ENCODE measurements at regions not wholly inside any gene's neighbourhood (a gene's known extent, or its start where the extent isn't known, plus 50 kb on each side); places are given as distances from the start of the nearest gene placed in this dataset.
A peak's percentile ranks its signal among the peaks of the same experiment; 100 is the strongest.
"Not testable (repeated sequence)": the region's sequence is repeated elsewhere in the genome, so short reads cannot be mapped to it uniquely, and the experiment has no call there.

DNA sequence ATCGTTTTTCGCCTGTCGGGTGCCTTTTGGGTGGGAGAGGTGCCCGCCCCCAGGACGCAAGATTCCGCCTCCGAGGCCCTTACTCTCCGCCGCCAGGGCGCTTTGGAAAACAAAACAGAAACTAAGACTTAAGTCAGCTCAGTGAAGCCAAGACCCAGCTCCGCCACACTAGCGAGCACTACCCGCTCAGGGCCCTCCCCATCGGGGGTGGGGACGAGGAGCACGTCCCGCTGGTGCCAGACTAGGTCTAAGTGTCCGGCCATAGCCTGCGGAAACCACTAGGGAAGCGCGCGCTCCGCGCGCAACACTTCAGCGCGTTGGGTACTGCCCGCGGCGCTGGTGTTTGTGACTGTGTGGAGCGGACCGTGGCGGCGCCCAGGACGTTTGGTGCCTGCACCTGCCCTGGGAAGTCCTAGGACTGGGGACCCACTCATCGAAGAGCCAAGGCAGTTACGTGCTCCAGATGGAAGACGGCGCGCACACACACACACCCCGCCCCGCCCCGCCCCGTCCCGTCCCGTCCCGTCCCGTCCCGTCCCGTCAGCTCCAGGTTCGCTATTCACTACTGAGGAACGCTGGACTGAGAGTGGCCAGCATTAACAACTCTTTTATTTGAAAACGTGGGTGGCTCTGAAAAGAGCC lies 57.6 kb upstream of the BOLA1 start:
- H3K4me3 ChIP-seq (ENCODE audit: low read depth, low read length, poor library complexity, severe bottlenecking); BruUV-seq (replicated peaks); H3K27ac ChIP-seq (ENCODE audit: low read depth, low read length, poor library complexity, severe bottlenecking); H3K4me2 ChIP-seq (ENCODE audit: low read length); POLR2A ChIA-PET; DNase-seq (ENCODE audit: low spot score); intact Hi-C loops (cut with micrococcal nuclease; ENCODE audit: unreplicated experiment); H3K9me3 ChIP-seq (ENCODE audit: low read length); CTCF ChIA-PET (ENCODE audit: unreplicated experiment); H3K9me2 ChIP-seq (ENCODE audit: insufficient read depth, low read length); H2AFZ ChIP-seq (ENCODE audit: low read length); H4K20me1 ChIP-seq (ENCODE audit: insufficient read depth, low read length): not testable (repeated sequence)
- Histone ChIP-seq H3K4me1 (ENCODE audit: insufficient read depth, low read length, poor library complexity, severe bottlenecking) (peaks cover 18% of the 10 kb centered on the region), H3K79me2 (ENCODE audit: insufficient read depth, low read depth, low read length) (peaks cover 35% of the 10 kb centered on the region), H3K36me3 (ENCODE audit: insufficient read depth, low read length) (peaks cover 30% of the 10 kb centered on the region)

DNA sequence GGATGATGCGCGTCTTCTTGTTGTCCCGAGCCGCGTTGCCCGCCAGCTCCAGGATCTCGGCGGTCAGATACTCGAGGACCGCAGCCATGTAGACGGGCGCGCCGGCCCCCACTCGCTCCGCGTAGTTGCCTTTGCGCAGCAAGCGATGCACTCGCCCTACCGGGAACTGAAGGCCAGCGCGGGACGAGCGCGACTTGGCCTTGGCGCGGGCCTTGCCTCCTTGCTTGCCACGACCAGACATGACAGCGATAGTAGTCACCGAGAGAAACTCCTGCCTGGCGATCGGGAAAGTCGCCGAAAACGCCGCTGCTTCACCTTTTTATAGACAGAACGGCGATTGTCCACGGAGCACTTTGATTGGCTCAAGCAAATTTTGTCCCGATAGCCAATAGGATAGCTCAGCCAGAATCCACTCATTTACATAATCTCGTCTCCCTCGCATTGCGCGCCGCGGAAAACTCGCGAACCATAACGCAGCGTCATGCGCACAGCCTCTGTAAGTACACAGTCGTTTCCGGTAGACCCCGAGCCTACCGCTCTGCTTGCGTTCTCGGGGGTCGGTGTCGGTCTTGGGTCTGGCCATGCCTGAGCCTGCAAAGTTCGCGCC lies 56.8 kb upstream of the BOLA1 start:
- H3K36me3 ChIP-seq (ENCODE audit: insufficient read depth, low read length), result peaks cover 38% of the 10 kb centered on the region
- peaks cover 43% of the 10 kb centered on the region for H3K79me2 ChIP-seq (ENCODE audit: insufficient read depth, low read depth, low read length)
- H3K9me2 ChIP-seq (ENCODE audit: insufficient read depth, low read length); H2AFZ ChIP-seq (ENCODE audit: low read length); CTCF ChIA-PET (ENCODE audit: unreplicated experiment); H3K4me3 ChIP-seq (ENCODE audit: low read depth, low read length, poor library complexity, severe bottlenecking); H3K4me2 ChIP-seq (ENCODE audit: low read length); H3K9me3 ChIP-seq (ENCODE audit: low read length); H4K20me1 ChIP-seq (ENCODE audit: insufficient read depth, low read length); DNase-seq (ENCODE audit: low spot score); H3K27ac ChIP-seq (ENCODE audit: low read depth, low read length, poor library complexity, severe bottlenecking); intact Hi-C loops (cut with micrococcal nuclease; ENCODE audit: unreplicated experiment): not testable (repeated sequence)
- BruUV-seq (replicated peaks), result TSS peak; percentile 88
- POLR2A ChIA-PET, result interaction anchor here (4.3 kb wide), 1 partner anchor 44 kb away, joined by 63 read pairs; a partner anchor contains a TSS
- peaks cover 26% of the 10 kb centered on the region for H3K4me1 ChIP-seq (ENCODE audit: insufficient read depth, low read length, poor library complexity, severe bottlenecking)

DNA sequence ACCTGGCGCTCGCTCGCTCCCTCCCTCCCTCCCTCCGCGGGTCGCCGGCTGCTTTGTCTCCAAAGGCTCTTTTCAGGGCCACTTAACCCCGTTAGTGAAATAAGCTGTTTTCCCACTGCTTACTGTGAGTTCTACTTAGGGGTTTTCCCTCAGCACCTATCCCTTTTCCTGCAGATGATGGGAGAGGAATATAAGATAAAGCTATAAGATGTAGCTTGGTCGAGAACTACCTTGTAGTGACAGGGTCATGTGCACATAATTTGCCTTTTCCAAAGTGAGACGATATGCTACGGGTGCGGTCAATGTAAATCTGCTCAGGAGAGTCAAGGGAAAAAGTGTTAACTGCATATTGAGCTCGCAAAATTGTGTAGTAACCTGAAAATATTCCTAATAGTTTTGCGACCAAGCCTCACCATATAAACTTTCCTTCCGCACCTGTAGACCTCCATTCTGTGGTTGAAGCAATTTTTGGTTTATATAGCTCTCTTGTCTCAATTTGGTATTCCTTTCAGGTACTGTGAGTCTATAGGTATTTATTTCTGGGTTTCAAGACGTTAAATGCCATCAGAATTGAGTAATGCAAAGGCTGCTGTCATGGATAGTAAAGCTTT lies 55.8 kb upstream of the BOLA1 start:
- peaks cover 46% of the 10 kb centered on the region for H3K36me3 ChIP-seq (ENCODE audit: insufficient read depth, low read length)
- TF ChIP-seq, protein P1, sequence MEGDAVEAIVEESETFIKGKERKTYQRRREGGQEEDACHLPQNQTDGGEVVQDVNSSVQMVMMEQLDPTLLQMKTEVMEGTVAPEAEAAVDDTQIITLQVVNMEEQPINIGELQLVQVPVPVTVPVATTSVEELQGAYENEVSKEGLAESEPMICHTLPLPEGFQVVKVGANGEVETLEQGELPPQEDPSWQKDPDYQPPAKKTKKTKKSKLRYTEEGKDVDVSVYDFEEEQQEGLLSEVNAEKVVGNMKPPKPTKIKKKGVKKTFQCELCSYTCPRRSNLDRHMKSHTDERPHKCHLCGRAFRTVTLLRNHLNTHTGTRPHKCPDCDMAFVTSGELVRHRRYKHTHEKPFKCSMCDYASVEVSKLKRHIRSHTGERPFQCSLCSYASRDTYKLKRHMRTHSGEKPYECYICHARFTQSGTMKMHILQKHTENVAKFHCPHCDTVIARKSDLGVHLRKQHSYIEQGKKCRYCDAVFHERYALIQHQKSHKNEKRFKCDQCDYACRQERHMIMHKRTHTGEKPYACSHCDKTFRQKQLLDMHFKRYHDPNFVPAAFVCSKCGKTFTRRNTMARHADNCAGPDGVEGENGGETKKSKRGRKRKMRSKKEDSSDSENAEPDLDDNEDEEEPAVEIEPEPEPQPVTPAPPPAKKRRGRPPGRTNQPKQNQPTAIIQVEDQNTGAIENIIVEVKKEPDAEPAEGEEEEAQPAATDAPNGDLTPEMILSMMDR (conservative IDR thresholded peaks at IDR 0.05; ENCODE audit: low read length), result no peak
- no peak for TF ChIP-seq EZH2phosphoT487 (IDR thresholded peaks at IDR 0.05; ENCODE audit: borderline replicate concordance, low read depth, low read length)
- ChIA-PET POLR2A (interaction anchor here (0.6 to 4.3 kb wide), 2 partner anchors 43 to 121 kb away, joined by 4 to 63 read pairs; a partner anchor contains a TSS), CTCF (ENCODE audit: unreplicated experiment) (no interaction called here)
- H2AFZ ChIP-seq (ENCODE audit: low read length), result no peak overlapping the region
- H3K4me2 ChIP-seq (ENCODE audit: low read length), result peak overlapping the region; percentile 89
- peak overlapping the region; percentile 96 for H3K4me3 ChIP-seq (ENCODE audit: low read depth, low read length, poor library complexity, severe bottlenecking)
- peak overlapping the region; percentile 87 for H3K27ac ChIP-seq (ENCODE audit: low read depth, low read length, poor library complexity, severe bottlenecking)
- H3K9me3 ChIP-seq (ENCODE audit: low read length), result no peaks in the 10 kb centered on the region
- peaks cover 36% of the 10 kb centered on the region for H3K4me1 ChIP-seq (ENCODE audit: insufficient read depth, low read length, poor library complexity, severe bottlenecking)
- DNase-seq (ENCODE audit: low spot score), result peak; percentile 56
- no TSS peak for BruUV-seq (replicated peaks)
- no peaks in the 10 kb centered on the region for H4K20me1 ChIP-seq (ENCODE audit: insufficient read depth, low read length)
- intact Hi-C loops (cut with micrococcal nuclease; ENCODE audit: unreplicated experiment), result no loop called here
- H3K9me2 ChIP-seq (ENCODE audit: insufficient read depth, low read length), result no peaks in the 10 kb centered on the region
- H3K79me2 ChIP-seq (ENCODE audit: insufficient read depth, low read depth, low read length), result peaks cover 53% of the 10 kb centered on the region
